NT2/D1 (cell line): ENCODE measurements at regions not wholly inside any gene's neighbourhood (a gene's known extent, or its start where the extent isn't known, plus 50 kb on each side); places are given as distances from the start of the nearest gene placed in this dataset.

Experiments used
- SUZ12 ChIP-seq: IDR thresholded peaks from 2 replicates; pipeline ENCODE4 v1.6.1; 2011; ENCODE audit not compliant: insufficient read length, insufficient read depth; ENCODE audit errors: extremely low read depth
- YY1 ChIP-seq: IDR thresholded peaks from 2 replicates; pipeline ENCODE4 v1.6.1; 2011; ENCODE audit not compliant: insufficient read length, insufficient read depth
- ZNF274 ChIP-seq: IDR thresholded peaks from 2 replicates; pipeline ENCODE4 v1.6.1; 2011; ENCODE audit warnings: mild to moderate bottlenecking, low read depth, low read length

DNA sequence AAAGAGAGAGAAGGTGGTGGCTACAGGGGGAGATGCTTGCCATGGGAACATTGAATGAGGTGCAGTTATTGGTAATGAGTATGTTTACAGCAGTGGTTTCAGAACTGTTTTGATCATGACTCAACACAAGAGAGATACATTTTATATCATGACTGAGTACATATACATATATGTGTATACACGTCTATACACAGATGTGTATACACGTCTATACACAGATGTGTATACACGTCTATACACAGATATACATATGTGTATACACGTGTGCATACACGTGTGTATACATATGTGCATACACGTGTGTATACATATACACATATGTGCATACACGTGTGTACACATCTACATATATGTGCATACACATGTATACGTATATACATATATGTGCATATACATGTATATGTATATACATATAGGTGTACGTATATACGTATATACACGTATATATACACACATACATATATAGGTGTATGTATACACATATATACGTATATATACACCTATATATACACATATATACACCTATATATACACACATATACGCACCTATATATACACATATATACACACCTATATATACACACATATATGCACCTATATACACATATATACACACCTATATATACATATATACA lies 518.5 kb downstream of the TSN start:
- TF ChIP-seq ZNF274, result no peak
- TF ChIP-seq SUZ12, result no peak
- TF ChIP-seq YY1, result no peak
